ENCODE measurements at regions not wholly inside any gene's neighbourhood (a gene's known extent, or its start where the extent isn't known, plus 50 kb on each side); places are given as distances from the start of the nearest gene placed in this dataset. TPM values are rescaled to one million over a fixed set of nuclear protein-coding genes. Genes with fewer than 3 reads are reported as not detected.

Small RNA genes lying in the stretch of these regions (microRNA-seq; reads per million reads assigned to microRNA genes)
- gene MIR3977, result not detected

Data from activated CD8-positive, alpha-beta memory T cell treated with anti-CD3 and anti-CD28 coated beads, Interleukin-2, amount 10 ng/mL, durations not matched to agents 7 days and 5 days (primary cell).